HEK293T (cell line): ENCODE measurements at regions not wholly inside any gene's neighbourhood (a gene's known extent, or its start where the extent isn't known, plus 50 kb on each side); places are given as distances from the start of the nearest gene placed in this dataset.

Source experiments
- ARNT ChIP-seq: fragments of 450-650 bp; IDR thresholded peaks from 2 replicates; pipeline ENCODE4 v1.6.1; 2017; ENCODE audit warnings: mild to moderate bottlenecking
- BHLHE40 ChIP-seq: fragments of 450-650 bp; IDR thresholded peaks from 2 replicates; pipeline ENCODE4 v1.6.1; 2016; ENCODE audit warnings: mild to moderate bottlenecking, moderate library complexity, borderline replicate concordance
- ELF4 ChIP-seq: fragments of 450-650 bp; IDR thresholded peaks from 2 replicates; pipeline ENCODE4 v1.6.1; 2017; ENCODE audit warnings: antibody characterized with exemption
- FOXA1 ChIP-seq: fragments of 450-650 bp; IDR thresholded peaks from 2 replicates; pipeline ENCODE4 v1.6.1; 2016; ENCODE audit warnings: mild to moderate bottlenecking
- FOXK2 ChIP-seq: fragments of 450-650 bp; IDR thresholded peaks from 2 replicates; pipeline ENCODE4 v1.6.1; 2016; ENCODE audit warnings: mild to moderate bottlenecking
- FOXM1 ChIP-seq: fragments of 450-650 bp; IDR thresholded peaks from 2 replicates; pipeline ENCODE4 v1.6.1; 2017; ENCODE audit warnings: mild to moderate bottlenecking, borderline replicate concordance
- HDGF ChIP-seq: fragments of 450-650 bp; IDR thresholded peaks from 2 replicates; pipeline ENCODE4 v1.6.1; 2017; ENCODE audit warnings: antibody characterized with exemption, borderline replicate concordance
- L3MBTL2 ChIP-seq: fragments of 450-650 bp; conservative IDR thresholded peaks from 2 replicates; pipeline ENCODE4 v1.6.1; 2016; ENCODE audit warnings: mild to moderate bottlenecking
- LEF1 ChIP-seq: fragments of 450-650 bp; IDR thresholded peaks from 2 replicates; pipeline ENCODE4 v1.6.1; 2017; ENCODE audit warnings: mild to moderate bottlenecking, borderline replicate concordance
- PKNOX1 ChIP-seq: fragments of 450-650 bp; IDR thresholded peaks from 2 replicates; pipeline ENCODE4 v1.6.1; 2016
- SP1 ChIP-seq: fragments of 450-650 bp; IDR thresholded peaks from 2 replicates; pipeline ENCODE4 v1.6.1; 2017
- SUZ12 ChIP-seq: fragments of 450-650 bp; IDR thresholded peaks from 2 replicates; pipeline ENCODE4 v1.6.1; 2016; ENCODE audit warnings: mild to moderate bottlenecking
- TARDBP ChIP-seq: fragments of 450-650 bp; IDR thresholded peaks from 2 replicates; pipeline ENCODE4 v1.6.1; 2016
- ZNF384 ChIP-seq: fragments of 450-650 bp; IDR thresholded peaks from 2 replicates; pipeline ENCODE4 v1.6.1; 2016

DNA sequence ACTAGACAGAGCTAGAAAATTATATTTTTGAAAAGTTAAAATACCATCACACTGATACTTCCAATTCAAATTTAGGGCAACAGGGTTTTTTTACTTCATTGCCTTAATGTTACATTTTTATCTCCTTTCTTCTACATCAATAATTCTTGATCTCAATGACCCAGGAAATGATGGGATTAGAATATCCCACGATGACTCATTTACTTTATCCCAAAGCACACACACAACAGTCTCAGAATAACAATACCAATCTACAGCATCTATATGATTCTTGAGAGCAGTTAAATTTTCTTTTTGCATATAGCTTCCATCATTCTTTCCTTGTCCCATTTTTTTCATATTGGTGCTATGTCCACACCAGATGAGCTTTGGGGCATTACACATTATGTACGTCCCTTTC is 98.4 kb upstream of the EEPD1 start:
- no peak for TF ChIP-seq BHLHE40
- no peak for TF ChIP-seq FOXA1
- TF ChIP-seq SUZ12: no peak
- no peak for TF ChIP-seq ZNF384
- TF ChIP-seq PKNOX1: no peak
- TF ChIP-seq ARNT: no peak
- no peak for TF ChIP-seq FOXK2
- no peak for TF ChIP-seq FOXM1
- TF ChIP-seq LEF1: no peak
- TF ChIP-seq SP1: no peak
- no peak for TF ChIP-seq TARDBP
- TF ChIP-seq L3MBTL2: no peak
- TF ChIP-seq HDGF: no peak
- no peak for TF ChIP-seq ELF4
